Endothelial cell of umbilical vein (primary cell): ENCODE measurements at regions not wholly inside any gene's neighbourhood (a gene's known extent, or its start where the extent isn't known, plus 50 kb on each side); places are given as distances from the start of the nearest gene placed in this dataset.

Source experiments
- BruUV-seq: library from RNA; stranded (reverse); fragments of 400-500 nt; replicated peaks from 2 replicates; lab custom pipeline; 2021; lab: Mats Ljungman, UMichigan
- CTCF ChIA-PET: fragments of 300-600, 350-600 bp; sonication (Branson Sonifier 250); formaldehyde crosslinking; loops from one replicate; lab custom pipeline; 2021; ENCODE audit warnings: antibody characterized with exemption, inconsistent platforms; lab: Charles Lee
- POLR2A ChIA-PET: fragments of 300-600, 350-600 bp; sonication (Branson Sonifier 250); formaldehyde crosslinking; loops from one replicate; lab custom pipeline; 2021; ENCODE audit warnings: antibody characterized with exemption, inconsistent platforms; lab: Charles Lee
- DNase-seq: peaks from one replicate; pipeline ENCODE4 v3.0.0-alpha.2; 2011; ENCODE audit warnings: low read depth, low spot score
- FAIRE-seq: peaks from 2 replicates; lab custom pipeline; 2011; peaks lifted over from hg19 to GRCh38; lab: Jason Lieb, UNC
- H2AFZ ChIP-seq: 2 replicates; pipeline ENCODE4 v1.6.0; 2012; ENCODE audit warnings: low read depth, low read length, control low read depth, inconsistent platforms
- H3K27ac ChIP-seq: 2 replicates; pipeline ENCODE4 v1.5.1; 2011; ENCODE audit warnings: low read depth, mild to moderate bottlenecking, control low read depth, low read length, moderate library complexity; ENCODE audit not compliant: insufficient read depth
- H3K27me3 ChIP-seq, 2 experiments: 2 replicates each; pipeline versions ENCODE4 v1.6.0 to v1.6.1; 2011; ENCODE audit warnings: low read length in 2 of 2, mixed read lengths in 1 of 2; ENCODE audit not compliant: control insufficient read depth in 2 of 2, insufficient read depth in 2 of 2
- H3K36me3 ChIP-seq, 2 experiments: 2 replicates in 1 of 2; 3 replicates in 1 of 2; pipeline ENCODE4 v1.5.1; 2011; ENCODE audit warnings: low read length in 2 of 2, mild to moderate bottlenecking in 1 of 2, moderate library complexity in 1 of 2; ENCODE audit not compliant: control insufficient read depth in 2 of 2, insufficient read depth in 2 of 2; ENCODE audit errors: extremely low read depth in 1 of 2
- H3K4me1 ChIP-seq: 3 replicates; pipeline ENCODE4 v1.5.1; 2011; ENCODE audit warnings: mild to moderate bottlenecking, low read length; ENCODE audit not compliant: control insufficient read depth, insufficient read depth; ENCODE audit errors: extremely low read depth
- H3K4me2 ChIP-seq: 2 replicates; pipeline ENCODE4 v1.6.1; 2011; ENCODE audit warnings: low read length, control low read depth, mixed read lengths; ENCODE audit not compliant: insufficient read depth
- H3K4me3 ChIP-seq, 3 experiments: fragments of 200-600 bp in 1 of 3; sonication (generic), shearing (Covaris generic) in 1 of 3; replicated peaks in 1 of 3; 2 replicates each; pipeline ENCODE4 v1.5.1; 2011 to 2016; ENCODE audit warnings: control low read depth in 3 of 3, low read length in 3 of 3, mild to moderate bottlenecking in 2 of 3, inconsistent platforms in 1 of 3, low read depth in 1 of 3, moderate library complexity in 1 of 3; ENCODE audit not compliant: insufficient read depth in 1 of 3
- H3K79me2 ChIP-seq: 2 replicates; pipeline ENCODE4 v1.6.0; 2012; ENCODE audit warnings: low read length, inconsistent platforms; ENCODE audit not compliant: control insufficient read depth, insufficient read depth
- H3K9ac ChIP-seq: replicated peaks from 2 replicates; pipeline ENCODE3; 2011; ENCODE audit warnings: low read length, control low read depth; ENCODE audit not compliant: insufficient read depth; ENCODE audit errors: extremely low read depth
- H3K9me1 ChIP-seq: replicated peaks from 3 replicates; pipeline ENCODE4 v1.6.0; 2011; ENCODE audit warnings: mild to moderate bottlenecking, low read length; ENCODE audit not compliant: control insufficient read depth, insufficient read depth; ENCODE audit errors: extremely low read depth
- H3K9me3 ChIP-seq: replicated peaks from 2 replicates; pipeline ENCODE4 v1.5.1; 2012; ENCODE audit warnings: low read length, inconsistent platforms; ENCODE audit not compliant: control insufficient read depth, insufficient read depth
- H4K20me1 ChIP-seq: replicated peaks from 2 replicates; pipeline ENCODE3; 2011; ENCODE audit warnings: mild to moderate bottlenecking, low read length; ENCODE audit not compliant: control insufficient read depth, insufficient read depth; ENCODE audit errors: extremely low read depth
- EZH2 ChIP-seq: IDR thresholded peaks from 2 replicates; pipeline ENCODE4 v1.6.1; 2012; ENCODE audit warnings: borderline replicate concordance, low read depth, mild to moderate bottlenecking, moderate library complexity, low read length, inconsistent platforms; ENCODE audit not compliant: severe bottlenecking
- GATA2 ChIP-seq: IDR thresholded peaks from 2 replicates; pipeline ENCODE4 v1.7.0; 2011; ENCODE audit warnings: low read depth, mild to moderate bottlenecking, moderate library complexity, mixed read lengths, low read length; ENCODE audit not compliant: insufficient read length, insufficient read depth
- JUN ChIP-seq: IDR thresholded peaks from 2 replicates; pipeline ENCODE4 v1.6.1; 2011; ENCODE audit warnings: borderline replicate concordance, low read depth; ENCODE audit not compliant: insufficient read length, insufficient read depth
- MYC ChIP-seq: IDR thresholded peaks from one replicate; pipeline ENCODE4 v1.6.1; 2011; ENCODE audit warnings: mild to moderate bottlenecking, low read depth, low read length
- POLR2AphosphoS5 ChIP-seq: IDR thresholded peaks from 2 replicates; pipeline ENCODE4 v1.6.1; 2012; ENCODE audit warnings: low read depth, mild to moderate bottlenecking, control low read depth, low read length, moderate library complexity; ENCODE audit not compliant: insufficient read depth
- dilution Hi-C: fragments of 300-500 bp; cut with MboI; formaldehyde crosslinking; loops from one replicate; pipeline ENCODE4 v1.15.0; 2019; ENCODE audit warnings: low sequenced_read_pairs; ENCODE audit not compliant: extremely low pct_ligation_motif_present
- intact Hi-C: fragments of 100-400 bp; cut with micrococcal nuclease; formaldehyde crosslinking; loops from one replicate; pipeline ENCODE4 v1.10.0; 2022
- TF ChIP-seq, protein P1 (sequence below), 2 donors: IDR thresholded peaks; 1 replicate in 1 of 2; 2 replicates in 1 of 2; pipeline ENCODE4 v1.5.1; 2011; ENCODE audit warnings: low read length in 2 of 2, mild to moderate bottlenecking in 2 of 2, moderate library complexity in 2 of 2, control low read depth in 1 of 2, inconsistent platforms in 1 of 2, low read depth in 1 of 2; ENCODE audit not compliant: insufficient read depth in 1 of 2; ENCODE audit errors: extremely low read depth in 1 of 2
- TF ChIP-seq, protein P2 (sequence below): IDR thresholded peaks from 2 replicates; pipeline ENCODE4 v1.6.1; 2011; ENCODE audit not compliant: insufficient read depth, insufficient read length

DNA sequence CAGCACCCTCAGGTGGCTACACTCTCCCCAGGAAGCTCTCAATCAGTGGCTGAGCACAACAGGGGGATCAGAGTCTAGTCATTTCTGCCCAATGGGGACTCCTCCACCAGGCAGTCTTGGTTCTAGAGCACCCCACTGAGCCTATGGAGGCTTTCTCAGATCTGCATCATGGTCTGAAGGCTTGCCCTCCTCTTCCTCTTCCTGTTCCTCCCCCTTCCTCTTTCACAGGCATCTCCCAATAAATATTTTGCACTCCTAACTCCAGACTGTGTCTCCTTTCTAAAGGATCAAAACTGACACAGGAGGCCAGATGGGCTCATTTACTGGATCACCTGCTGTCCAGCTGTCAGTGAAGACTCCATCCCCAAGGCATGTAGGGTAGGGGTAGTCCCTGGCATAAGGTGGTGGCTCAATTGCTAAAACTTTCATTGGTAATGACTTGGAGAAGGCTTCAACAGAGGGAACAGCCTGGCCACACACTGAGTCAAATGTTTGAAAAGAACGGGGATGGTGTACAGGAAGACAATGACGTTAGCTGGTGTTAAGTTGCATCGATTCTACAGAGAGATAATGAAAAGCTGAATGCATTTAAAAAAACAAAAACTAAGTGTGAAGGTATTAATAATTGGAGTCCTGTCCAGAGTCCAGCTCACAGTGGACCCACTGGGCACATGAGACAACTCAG lies 84.2 kb upstream of the SLC2A1 start:
- no peak overlapping the region for H3K4me2 ChIP-seq
- H3K79me2 ChIP-seq, result no peaks in the 10 kb centered on the region
- H3K9me1 ChIP-seq, result no peaks in the 10 kb centered on the region
- no peaks in the 10 kb centered on the region for H3K4me1 ChIP-seq
- H2AFZ ChIP-seq, result no peak overlapping the region
- ChIA-PET POLR2A (no interaction called here), CTCF (interaction anchor here (1.2 to 2.7 kb wide), 4 partner anchors 9 to 130 kb away, joined by 3 to 8 read pairs (median 6); no protein-coding TSS in a partner anchor)
- TF ChIP-seq EZH2 (no peak), GATA2 (no peak), JUN (no peak), POLR2AphosphoS5 (no peak), MYC (no peak)
- TF ChIP-seq, protein P1, sequence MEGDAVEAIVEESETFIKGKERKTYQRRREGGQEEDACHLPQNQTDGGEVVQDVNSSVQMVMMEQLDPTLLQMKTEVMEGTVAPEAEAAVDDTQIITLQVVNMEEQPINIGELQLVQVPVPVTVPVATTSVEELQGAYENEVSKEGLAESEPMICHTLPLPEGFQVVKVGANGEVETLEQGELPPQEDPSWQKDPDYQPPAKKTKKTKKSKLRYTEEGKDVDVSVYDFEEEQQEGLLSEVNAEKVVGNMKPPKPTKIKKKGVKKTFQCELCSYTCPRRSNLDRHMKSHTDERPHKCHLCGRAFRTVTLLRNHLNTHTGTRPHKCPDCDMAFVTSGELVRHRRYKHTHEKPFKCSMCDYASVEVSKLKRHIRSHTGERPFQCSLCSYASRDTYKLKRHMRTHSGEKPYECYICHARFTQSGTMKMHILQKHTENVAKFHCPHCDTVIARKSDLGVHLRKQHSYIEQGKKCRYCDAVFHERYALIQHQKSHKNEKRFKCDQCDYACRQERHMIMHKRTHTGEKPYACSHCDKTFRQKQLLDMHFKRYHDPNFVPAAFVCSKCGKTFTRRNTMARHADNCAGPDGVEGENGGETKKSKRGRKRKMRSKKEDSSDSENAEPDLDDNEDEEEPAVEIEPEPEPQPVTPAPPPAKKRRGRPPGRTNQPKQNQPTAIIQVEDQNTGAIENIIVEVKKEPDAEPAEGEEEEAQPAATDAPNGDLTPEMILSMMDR (IDR thresholded peaks at IDR 0.05; ENCODE audit: extremely low read depth in 1 of 2, insufficient read depth in 1 of 2, low read depth in 1 of 2, low read length in 2 of 2), result no peak
- TF ChIP-seq, protein P2, sequence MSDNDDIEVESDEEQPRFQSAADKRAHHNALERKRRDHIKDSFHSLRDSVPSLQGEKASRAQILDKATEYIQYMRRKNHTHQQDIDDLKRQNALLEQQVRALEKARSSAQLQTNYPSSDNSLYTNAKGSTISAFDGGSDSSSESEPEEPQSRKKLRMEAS, result no peak
- no peak overlapping the region for H3K27ac ChIP-seq
- intact Hi-C loops, result no loop called here
- H3K27me3 ChIP-seq, result peaks cover 0 to 15% of the 10 kb centered on the region in 2 experiments
- H3K4me3 ChIP-seq, result no peak overlapping the region
- BruUV-seq, result no TSS peak
- FAIRE-seq, result no peak
- no peaks in the 10 kb centered on the region for H4K20me1 ChIP-seq
- no peak overlapping the region for H3K9ac ChIP-seq
- dilution Hi-C loops, result no loop called here
- H3K9me3 ChIP-seq, result no peaks in the 10 kb centered on the region
- H3K36me3 ChIP-seq, result no peaks in the 10 kb centered on the region
- no peak for DNase-seq
